ENCODE measurements at regions not wholly inside any gene's neighbourhood (a gene's known extent, or its start where the extent isn't known, plus 50 kb on each side); places are given as distances from the start of the nearest gene placed in this dataset.
"Not testable (repeated sequence)": the region's sequence is repeated elsewhere in the genome, so short reads cannot be mapped to it uniquely, and the experiment has no call there.

GRCh38 chr14:86153480-86153879 lies 623.5 kb downstream of the FLRT2 start:
- DNase-seq = no peak

GRCh38 chr14:86143248-86143647 lies 613.3 kb downstream of the FLRT2 start:
- intact Hi-C loops (cut with DNase I, micrococcal nuclease) = no loop called here
- DNase-seq (no peak), ATAC-seq (no peak)

More at GRCh38 chr14:86153480-86153879, 623.5 kb downstream of the FLRT2 start:
- no peak for ATAC-seq
- intact Hi-C loops (cut with DNase I, micrococcal nuclease) = no loop called here

GRCh38 chr14:86141966-86142365 lies 612.0 kb downstream of the FLRT2 start:
- intact Hi-C loops (cut with DNase I, micrococcal nuclease) = no loop called here
- no peak for DNase-seq
- ATAC-seq = no peak

- DNase-seq (no peak), ATAC-seq (no peak)
- intact Hi-C loops (cut with DNase I, micrococcal nuclease) = no loop called here
Observed at GRCh38 chr14:86129426-86129825, 599.5 kb downstream of the FLRT2 start.

GRCh38 chr14:86124328-86124727 lies 594.4 kb downstream of the FLRT2 start:
- intact Hi-C loops (cut with DNase I, micrococcal nuclease) = no loop called here
- no peak for DNase-seq
- ATAC-seq = no peak

GRCh38 chr14:86115972-86116371 lies 586.0 kb downstream of the FLRT2 start:
- ATAC-seq (no peak), DNase-seq (no peak)
- intact Hi-C loops (cut with DNase I, micrococcal nuclease) = no loop called here

GRCh38 chr14:86110871-86111270 lies 580.9 kb downstream of the FLRT2 start:
- intact Hi-C loops (cut with DNase I, micrococcal nuclease); ATAC-seq; DNase-seq: not testable (repeated sequence)

GRCh38 chr14:86104691-86105265 lies 574.8 kb downstream of the FLRT2 start:
- intact Hi-C loops (cut with DNase I, micrococcal nuclease) = no loop called here
- DNase-seq = no peak
- no peak for ATAC-seq

- ATAC-seq = no peak
Observed at GRCh38 chr14:86094512-86094911, 564.6 kb downstream of the FLRT2 start.

GRCh38 chr14:86091811-86092210 lies 561.9 kb downstream of the FLRT2 start:
- DNase-seq (no peak), ATAC-seq (no peak)
- intact Hi-C loops (cut with DNase I, micrococcal nuclease) = no loop called here

More at GRCh38 chr14:86094512-86094911, 564.6 kb downstream of the FLRT2 start:
- no peak for DNase-seq
- intact Hi-C loops (cut with DNase I, micrococcal nuclease) = no loop called here

GRCh38 chr14:86088156-86088555 lies 558.2 kb downstream of the FLRT2 start:
- no peak for ATAC-seq
- intact Hi-C loops (cut with DNase I, micrococcal nuclease) = no loop called here
- no peak for DNase-seq

GRCh38 chr14:86087377-86087776 lies 557.4 kb downstream of the FLRT2 start:
- no peak for DNase-seq
- intact Hi-C loops (cut with DNase I, micrococcal nuclease) = no loop called here
- ATAC-seq = no peak

GRCh38 chr14:86086962-86087361 lies 557.0 kb downstream of the FLRT2 start:
- no peak for DNase-seq
- ATAC-seq = no peak
- intact Hi-C loops (cut with DNase I, micrococcal nuclease) = no loop called here

GRCh38 chr14:86084097-86084496 lies 554.2 kb downstream of the FLRT2 start:
- DNase-seq = no peak
- intact Hi-C loops (cut with DNase I, micrococcal nuclease) = no loop called here
- no peak for ATAC-seq

GRCh38 chr14:86083616-86084015 lies 553.7 kb downstream of the FLRT2 start:
- intact Hi-C loops (cut with DNase I, micrococcal nuclease) = no loop called here
- ATAC-seq = no peak
- DNase-seq = no peak

GRCh38 chr14:86072116-86072894 lies 542.4 kb downstream of the FLRT2 start:
- intact Hi-C loops (cut with DNase I, micrococcal nuclease) = no loop called here
- no peak for DNase-seq
- ATAC-seq = no peak

- intact Hi-C loops (cut with DNase I, micrococcal nuclease) = no loop called here
- no peak for ATAC-seq
- DNase-seq = no peak
Observed at GRCh38 chr14:86066651-86067050, 536.7 kb downstream of the FLRT2 start.

- ATAC-seq = no peak
- DNase-seq = no peak
- intact Hi-C loops (cut with DNase I, micrococcal nuclease) = no loop called here
Observed at GRCh38 chr14:86065407-86065806, 535.5 kb downstream of the FLRT2 start.

GRCh38 chr14:86064595-86064994 lies 534.7 kb downstream of the FLRT2 start:
- DNase-seq; ATAC-seq; intact Hi-C loops (cut with DNase I, micrococcal nuclease): not testable (repeated sequence)

GRCh38 chr14:86057018-86057667 lies 527.2 kb downstream of the FLRT2 start:
- intact Hi-C loops (cut with DNase I, micrococcal nuclease) = no loop called here
- ATAC-seq (no peak), DNase-seq (no peak)

Data from left colon (tissue), 2 donors.